Breast epithelium (tissue), 3 donors: ENCODE measurements at regions not wholly inside any gene's neighbourhood (a gene's known extent, or its start where the extent isn't known, plus 50 kb on each side); places are given as distances from the start of the nearest gene placed in this dataset.

Experiments
- CTCF ChIP-seq, 3 donors: fragments of 450-650 bp; IDR thresholded peaks; one replicate each; pipeline ENCODE4 v1.5.1; 2016 to 2017; ENCODE audit warnings: antibody characterized with exemption in 3 of 3, mild to moderate bottlenecking in 3 of 3, moderate library complexity in 3 of 3
- POLR2A ChIP-seq: fragments of 450-650 bp; IDR thresholded peaks from one replicate; pipeline ENCODE4 v1.6.1; 2016; ENCODE audit warnings: antibody characterized with exemption, mild to moderate bottlenecking, moderate library complexity
- POLR2AphosphoS5 ChIP-seq, 3 donors: sonication (generic); formaldehyde crosslinking; IDR thresholded peaks; one replicate each; pipeline ENCODE4 v1.6.1; 2017; ENCODE audit warnings: antibody characterized with exemption in 3 of 3

- TF ChIP-seq CTCF (IDR thresholded peaks at IDR 0.05) = no peak
- TF ChIP-seq POLR2A = no peak
- no peak for TF ChIP-seq POLR2AphosphoS5 (IDR thresholded peaks at IDR 0.05)
Observed at GRCh38 chr1:238323490-238323889, 432.8 kb upstream of the ZP4 start.
